GM12892 (cell line): ENCODE measurements at regions not wholly inside any gene's neighbourhood (a gene's known extent, or its start where the extent isn't known, plus 50 kb on each side); places are given as distances from the start of the nearest gene placed in this dataset.

Source experiments
- DNase-seq: peaks from one replicate; pipeline ENCODE4 v3.0.0; 2011; ENCODE audit not compliant: insufficient read length
- FAIRE-seq: peaks from 2 replicates; lab custom pipeline; 2011; peaks lifted over from hg19 to GRCh38; lab: Jason Lieb, UNC
- POLR2A ChIP-seq: IDR thresholded peaks from 2 replicates; pipeline ENCODE4 v1.6.1; 2011; ENCODE audit warnings: low read depth, low read length, control low read depth
- POLR2AphosphoS5 ChIP-seq: IDR thresholded peaks from 2 replicates; pipeline ENCODE4 v1.6.1; 2011; ENCODE audit warnings: low read depth, low read length, control low read depth
- TAF1 ChIP-seq: IDR thresholded peaks from 2 replicates; pipeline ENCODE4 v1.6.1; 2011; ENCODE audit warnings: low read depth, mild to moderate bottlenecking, control low read depth, low read length, borderline replicate concordance

- DNase-seq (no peak), FAIRE-seq (no peak)
- no peak for TF ChIP-seq POLR2AphosphoS5
- TF ChIP-seq POLR2A: no peak
- TF ChIP-seq TAF1: no peak
Measured at GRCh38 chr7:46900312-46901263, 681.3 kb downstream of the TNS3 start.

- no peak for FAIRE-seq
- TF ChIP-seq POLR2AphosphoS5: no peak
- no peak for TF ChIP-seq TAF1
- no peak for TF ChIP-seq POLR2A
- DNase-seq: no peak
Measured at GRCh38 chr7:46897381-46897780, 684.5 kb downstream of the TNS3 start.

- TF ChIP-seq POLR2AphosphoS5 (no peak), TAF1 (no peak), POLR2A (no peak)
- no peak for FAIRE-seq
- DNase-seq: no peak
Measured at GRCh38 chr7:46886669-46887374, 695.1 kb downstream of the TNS3 start.

GRCh38 chr7:46885167-46885566, 696.7 kb downstream of the TNS3 start:
- FAIRE-seq: no peak
- DNase-seq: no peak
- TF ChIP-seq POLR2AphosphoS5 (no peak), POLR2A (no peak), TAF1 (no peak)

GRCh38 chr7:46881507-46882127, 700.3 kb downstream of the TNS3 start:
- FAIRE-seq: no peak
- TF ChIP-seq POLR2AphosphoS5: no peak
- no peak for TF ChIP-seq TAF1
- TF ChIP-seq POLR2A: no peak
- DNase-seq: no peak

GRCh38 chr7:46880508-46881196, 701.3 kb downstream of the TNS3 start:
- DNase-seq: no peak
- no peak for FAIRE-seq
- TF ChIP-seq POLR2A: no peak
- TF ChIP-seq POLR2AphosphoS5: no peak
- no peak for TF ChIP-seq TAF1

- TF ChIP-seq POLR2AphosphoS5 (no peak), TAF1 (no peak), POLR2A (no peak)
- FAIRE-seq: no peak
Measured at GRCh38 chr7:46879783-46880182, 702.1 kb downstream of the TNS3 start.

GRCh38 chr7:46871516-46871915, 710.4 kb downstream of the TNS3 start:
- TF ChIP-seq POLR2A (no peak), POLR2AphosphoS5 (no peak)
- FAIRE-seq (no peak), DNase-seq (no peak)

More at GRCh38 chr7:46879783-46880182, 702.1 kb downstream of the TNS3 start:
- DNase-seq: no peak

- DNase-seq: no peak
- TF ChIP-seq TAF1 (no peak), POLR2A (no peak)
- no peak for FAIRE-seq
Measured at GRCh38 chr7:46864716-46865115, 717.2 kb downstream of the TNS3 start.

- FAIRE-seq: no peak
- TF ChIP-seq POLR2A (no peak), POLR2AphosphoS5 (no peak), TAF1 (no peak)
Measured at GRCh38 chr7:46859963-46860475, 721.9 kb downstream of the TNS3 start.

GRCh38 chr7:46855851-46856250, 726.1 kb downstream of the TNS3 start:
- TF ChIP-seq TAF1 (no peak), POLR2A (no peak), POLR2AphosphoS5 (no peak)
- FAIRE-seq: no peak
- no peak for DNase-seq

More at GRCh38 chr7:46859963-46860475, 721.9 kb downstream of the TNS3 start:
- no peak for DNase-seq
